Erythroblast (primary cell): ENCODE measurements at regions not wholly inside any gene's neighbourhood (a gene's known extent, or its start where the extent isn't known, plus 50 kb on each side); places are given as distances from the start of the nearest gene placed in this dataset.

ENCODE experiments used
- GATA1 ChIP-seq: IDR thresholded peaks from 2 replicates; pipeline ENCODE4 v1.6.1; 2011; ENCODE audit warnings: low read depth, mild to moderate bottlenecking, control low read depth, low read length, moderate library complexity
- POLR2A ChIP-seq: IDR thresholded peaks from 2 replicates; pipeline ENCODE4 v1.6.1; 2011; ENCODE audit warnings: mild to moderate bottlenecking, low read length

DNA sequence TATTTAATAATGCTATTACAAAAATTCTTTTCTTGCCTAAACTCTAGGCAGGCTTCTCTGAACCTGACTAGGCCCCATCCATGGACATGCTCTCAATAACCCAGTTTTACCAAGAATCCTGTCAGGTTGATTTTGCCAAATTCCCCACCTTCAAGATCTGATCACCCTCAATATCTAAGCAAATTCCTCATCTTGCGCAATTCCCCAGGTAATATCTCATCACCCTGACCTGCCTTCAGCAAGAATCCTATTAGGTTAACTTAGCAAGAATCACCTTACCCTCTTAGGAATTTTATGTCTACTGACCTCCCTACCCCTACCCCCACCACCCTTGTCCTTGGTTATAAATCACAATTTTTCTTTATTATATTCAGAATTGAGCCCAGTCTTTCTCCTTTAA, 579.1 kb downstream of the C4orf33 start:
- TF ChIP-seq POLR2A (no peak), GATA1 (no peak)
